ENCODE measurements at regions not wholly inside any gene's neighbourhood (a gene's known extent, or its start where the extent isn't known, plus 50 kb on each side); places are given as distances from the start of the nearest gene placed in this dataset.

DNA sequence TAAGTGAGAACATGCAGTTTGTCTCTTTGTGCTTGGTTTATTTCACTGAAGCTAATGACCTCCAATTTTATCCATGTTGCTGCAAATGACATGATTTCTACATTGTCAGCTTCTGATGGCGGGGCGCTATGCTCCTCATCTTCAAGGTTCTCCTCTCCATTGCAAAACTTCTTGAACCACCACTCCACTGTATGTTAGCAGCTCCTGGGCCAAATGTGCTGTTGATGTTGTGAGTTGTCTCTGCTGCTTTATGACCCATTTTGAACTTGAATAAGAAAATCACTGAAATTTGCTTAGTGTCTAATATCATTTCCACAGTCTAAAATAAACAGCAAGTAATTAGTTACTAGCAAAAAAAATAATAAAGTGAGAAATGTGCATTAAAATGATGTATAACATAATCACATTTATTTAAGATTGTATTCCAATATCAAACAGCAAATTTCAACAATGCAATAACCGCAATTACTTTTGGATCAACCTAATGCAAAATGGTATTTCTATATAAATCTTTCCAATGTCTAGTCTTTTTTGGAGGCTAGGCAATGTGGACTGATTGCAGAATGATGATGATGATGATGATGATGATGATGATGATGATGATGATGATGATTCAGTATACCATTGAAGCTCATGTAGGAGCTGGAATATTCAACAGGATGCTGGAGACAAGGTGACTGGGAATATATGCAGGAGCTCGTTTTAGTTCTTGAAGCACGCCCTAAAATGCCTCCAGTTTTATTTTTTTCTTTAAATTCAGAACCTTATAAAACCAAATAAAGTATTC, 304.9 kb upstream of the KYNU start:
- Histone ChIP-seq H3K36me3 (replicated peaks in 1 of 2) (no peaks in the 10 kb centered on the region), H3K4me1 (replicated peaks in 1 of 2) (no peaks in the 10 kb centered on the region), H3K9me3 (replicated peaks in 1 of 3) (no peaks in the 10 kb centered on the region), H3K27ac (no peak overlapping the region), H3K4me3 (no peak overlapping the region), H3K27me3 (no peaks in the 10 kb centered on the region)
- TF ChIP-seq POLR2A (IDR thresholded peaks at IDR 0.05), result no peak
- TF ChIP-seq, protein P1, sequence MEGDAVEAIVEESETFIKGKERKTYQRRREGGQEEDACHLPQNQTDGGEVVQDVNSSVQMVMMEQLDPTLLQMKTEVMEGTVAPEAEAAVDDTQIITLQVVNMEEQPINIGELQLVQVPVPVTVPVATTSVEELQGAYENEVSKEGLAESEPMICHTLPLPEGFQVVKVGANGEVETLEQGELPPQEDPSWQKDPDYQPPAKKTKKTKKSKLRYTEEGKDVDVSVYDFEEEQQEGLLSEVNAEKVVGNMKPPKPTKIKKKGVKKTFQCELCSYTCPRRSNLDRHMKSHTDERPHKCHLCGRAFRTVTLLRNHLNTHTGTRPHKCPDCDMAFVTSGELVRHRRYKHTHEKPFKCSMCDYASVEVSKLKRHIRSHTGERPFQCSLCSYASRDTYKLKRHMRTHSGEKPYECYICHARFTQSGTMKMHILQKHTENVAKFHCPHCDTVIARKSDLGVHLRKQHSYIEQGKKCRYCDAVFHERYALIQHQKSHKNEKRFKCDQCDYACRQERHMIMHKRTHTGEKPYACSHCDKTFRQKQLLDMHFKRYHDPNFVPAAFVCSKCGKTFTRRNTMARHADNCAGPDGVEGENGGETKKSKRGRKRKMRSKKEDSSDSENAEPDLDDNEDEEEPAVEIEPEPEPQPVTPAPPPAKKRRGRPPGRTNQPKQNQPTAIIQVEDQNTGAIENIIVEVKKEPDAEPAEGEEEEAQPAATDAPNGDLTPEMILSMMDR (IDR thresholded peaks at IDR 0.05), result no peak
- no peak for DNase-seq
- intact Hi-C loops (cut with DNase I), result no loop called here
- 82 to 90% (median 86%) methylated on average over 5 of the region's 5 CpGs for WGBS, 4 donors

DNA sequence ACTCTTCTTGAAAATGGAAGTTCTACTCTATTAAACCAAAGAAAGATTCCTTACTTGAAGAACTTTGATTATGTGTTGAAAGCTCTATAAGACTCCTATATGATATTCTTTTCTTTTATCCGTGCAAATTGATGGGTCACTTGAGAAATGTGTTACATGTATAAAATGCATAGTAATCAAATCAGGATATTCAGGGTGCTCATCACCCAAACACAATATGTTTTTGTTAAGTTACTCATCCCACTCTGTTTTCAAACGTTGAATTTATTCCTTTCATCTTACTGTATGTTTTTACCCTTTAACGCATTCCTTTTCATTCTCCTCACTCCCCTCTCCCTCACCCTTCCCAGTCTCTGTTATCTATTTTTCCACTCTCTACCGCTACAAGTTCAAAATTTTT, 305.5 kb upstream of the KYNU start:
- H3K9me3 ChIP-seq (replicated peaks in 1 of 3), result no peaks in the 10 kb centered on the region
- H3K27me3 ChIP-seq, result no peaks in the 10 kb centered on the region
- H3K36me3 ChIP-seq (replicated peaks in 1 of 2), result no peaks in the 10 kb centered on the region
- no peak for TF ChIP-seq POLR2A (IDR thresholded peaks at IDR 0.05)
- TF ChIP-seq, protein P1 (IDR thresholded peaks at IDR 0.05), result no peak
- DNase-seq, result no peak
- H3K4me3 ChIP-seq, result no peak overlapping the region
- H3K27ac ChIP-seq, result no peak overlapping the region
- intact Hi-C loops (cut with DNase I), result no loop called here
- WGBS, 4 donors, result 66 to 86% (median 82%) methylated on average over 4 of the region's 4 CpGs
- no peaks in the 10 kb centered on the region for H3K4me1 ChIP-seq (replicated peaks in 1 of 2)

DNA sequence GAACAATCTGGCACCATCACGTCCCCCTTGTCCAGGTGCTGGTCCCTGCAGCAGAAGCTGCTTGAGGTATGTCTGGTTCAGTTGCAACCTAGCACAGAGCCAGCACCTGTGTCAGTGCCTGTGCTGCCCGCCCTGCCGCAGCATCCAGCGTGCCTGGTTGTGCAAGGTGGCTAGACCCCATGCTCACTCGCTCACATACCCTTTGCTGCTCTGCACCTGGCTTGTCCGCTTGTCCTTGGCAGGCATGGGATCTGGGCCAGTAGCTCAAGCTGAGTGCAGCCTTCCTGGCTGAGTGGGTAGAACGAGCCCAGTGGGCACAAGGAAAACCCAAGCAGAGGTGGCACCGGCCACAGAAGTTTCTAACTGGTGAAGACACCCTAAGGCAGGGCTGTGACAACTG, 314.6 kb upstream of the KYNU start:
- intact Hi-C loops (cut with DNase I), result no loop called here
- DNase-seq, result no peak
- no peaks in the 10 kb centered on the region for H3K27me3 ChIP-seq
- TF ChIP-seq, protein P1 (IDR thresholded peaks at IDR 0.05), result no peak
- TF ChIP-seq POLR2A (IDR thresholded peaks at IDR 0.05), result no peak
- H3K36me3 ChIP-seq (replicated peaks in 1 of 2), result no peaks in the 10 kb centered on the region
- no peaks in the 10 kb centered on the region for H3K9me3 ChIP-seq (replicated peaks in 1 of 3)
- no peak overlapping the region for H3K4me3 ChIP-seq
- H3K27ac ChIP-seq, result no peak overlapping the region
- H3K4me1 ChIP-seq (replicated peaks in 1 of 2), result no peaks in the 10 kb centered on the region
- WGBS, 4 donors, result 75 to 93% (median 85%) methylated on average over 5 to 8 of the region's 8 CpGs

DNA sequence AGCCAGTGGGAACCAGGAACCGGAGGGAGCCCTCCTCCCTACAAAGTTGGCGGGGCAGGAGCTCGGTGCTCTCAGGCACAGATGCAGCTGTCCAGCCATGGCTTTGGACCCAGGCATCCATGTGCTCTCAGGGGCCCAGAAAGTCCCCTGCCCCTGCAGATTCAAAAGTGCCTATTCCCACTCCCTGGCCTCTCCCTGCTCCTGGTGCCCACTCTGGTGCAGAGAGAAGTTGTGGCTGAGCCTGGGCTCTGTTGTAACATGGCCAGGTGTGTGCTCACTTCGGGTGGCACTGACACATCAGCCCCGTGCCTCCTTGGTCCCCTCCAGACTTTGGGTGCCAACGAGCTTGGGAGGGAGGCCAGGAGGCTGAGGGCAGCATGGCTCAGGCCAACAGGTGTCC, 315.8 kb upstream of the KYNU start:
- DNase-seq, result no peak
- Histone ChIP-seq H3K27ac (no peak overlapping the region), H3K4me3 (no peak overlapping the region), H3K9me3 (replicated peaks in 1 of 3) (no peaks in the 10 kb centered on the region), H3K36me3 (replicated peaks in 1 of 2) (no peaks in the 10 kb centered on the region), H3K4me1 (replicated peaks in 1 of 2) (no peaks in the 10 kb centered on the region), H3K27me3 (no peaks in the 10 kb centered on the region)
- intact Hi-C loops (cut with DNase I), result no loop called here
- 62 to 91% (median 87%) methylated on average over 3 to 6 of the region's 6 CpGs for WGBS, 4 donors
- TF ChIP-seq, protein P1 (IDR thresholded peaks at IDR 0.05), result no peak
- no peak for TF ChIP-seq POLR2A (IDR thresholded peaks at IDR 0.05)

All from adrenal gland (tissue), 9 donors.